GM12865 (cell line): ENCODE measurements at regions not wholly inside any gene's neighbourhood (a gene's known extent, or its start where the extent isn't known, plus 50 kb on each side); places are given as distances from the start of the nearest gene placed in this dataset.

Experiments
- DNase-seq: peaks from one replicate; pipeline ENCODE4 v3.0.0; 2010; ENCODE audit warnings: low read depth
- H3K4me3 ChIP-seq: 2 replicates; pipeline ENCODE4 v1.5.1; 2011; ENCODE audit warnings: mild to moderate bottlenecking, low read depth, low read length, control low read depth
- CTCF ChIP-seq: IDR thresholded peaks from 2 replicates; pipeline ENCODE4 v1.5.1; 2011; ENCODE audit warnings: low read length, control low read depth, low read depth, inconsistent platforms; ENCODE audit not compliant: insufficient read depth; ENCODE audit errors: missing control alignments

- H3K4me3 ChIP-seq: no peak overlapping the region
- DNase-seq: no peak
- no peak for TF ChIP-seq CTCF
Measured at GRCh38 chr12:125503128-125503527, 437.9 kb downstream of the AACS start.

- no peak for DNase-seq
- no peak for TF ChIP-seq CTCF
- no peak overlapping the region for H3K4me3 ChIP-seq
Measured at GRCh38 chr12:125509195-125509594, 444.0 kb downstream of the AACS start.

- TF ChIP-seq CTCF: no peak
- no peak for DNase-seq
- no peak overlapping the region for H3K4me3 ChIP-seq
Measured at GRCh38 chr12:125512541-125513298, 447.5 kb downstream of the AACS start.

GRCh38 chr12:125515887-125516286, 450.7 kb downstream of the AACS start:
- no peak for DNase-seq
- TF ChIP-seq CTCF: no peak
- no peak overlapping the region for H3K4me3 ChIP-seq

- TF ChIP-seq CTCF: no peak
- no peak overlapping the region for H3K4me3 ChIP-seq
- no peak for DNase-seq
Measured at GRCh38 chr12:125518074-125518473, 452.8 kb downstream of the AACS start.

- no peak for DNase-seq
- H3K4me3 ChIP-seq: no peak overlapping the region
- TF ChIP-seq CTCF: no peak
Measured at GRCh38 chr12:125519026-125519651, 453.9 kb downstream of the AACS start.
